GDM1 (cell line): ENCODE measurements at regions not wholly inside any gene's neighbourhood (a gene's known extent, or its start where the extent isn't known, plus 50 kb on each side); places are given as distances from the start of the nearest gene placed in this dataset.
"Not testable (repeated sequence)": the region's sequence is repeated elsewhere in the genome, so short reads cannot be mapped to it uniquely, and the experiment has no call there.

Experiments used
- DNase-seq: peaks from one replicate; lab custom pipeline; 2025; lab: John Stamatoyannopoulos, UW

- no peak for DNase-seq
Measured at GRCh38 chrX:55813150-55813549, 95.6 kb downstream of the RRAGB start.

GRCh38 chrX:55815546-55815945 lies 98.0 kb downstream of the RRAGB start:
- no peak for DNase-seq

- no peak for DNase-seq
Measured at GRCh38 chrX:55816023-55816422, 98.5 kb downstream of the RRAGB start.

GRCh38 chrX:55818673-55819375 lies 101.3 kb downstream of the RRAGB start:
- DNase-seq = no peak

GRCh38 chrX:55839485-55839884 lies 121.9 kb downstream of the RRAGB start:
- DNase-seq = no peak

GRCh38 chrX:55841962-55842752 lies 124.6 kb downstream of the RRAGB start:
- no peak for DNase-seq

- not testable (repeated sequence) for DNase-seq
Measured at GRCh38 chrX:55866779-55867178, 149.2 kb downstream of the RRAGB start.

- no peak for DNase-seq
Measured at GRCh38 chrX:55867181-55867651, 149.7 kb downstream of the RRAGB start.

GRCh38 chrX:55867708-55868107 lies 150.2 kb downstream of the RRAGB start:
- DNase-seq = no peak

GRCh38 chrX:55874807-55875206 lies 157.3 kb downstream of the RRAGB start:
- no peak for DNase-seq

GRCh38 chrX:55883541-55883940 lies 166.0 kb downstream of the RRAGB start:
- DNase-seq = not testable (repeated sequence)

GRCh38 chrX:55907968-55908607 lies 190.5 kb downstream of the RRAGB start:
- peak; percentile 1 for DNase-seq

- peak; percentile 0 for DNase-seq
Measured at GRCh38 chrX:55908661-55909212, 191.2 kb downstream of the RRAGB start.

GRCh38 chrX:55919367-55920221 lies 202.0 kb downstream of the RRAGB start:
- DNase-seq = no peak

- DNase-seq = no peak
Measured at GRCh38 chrX:55924574-55924973, 207.0 kb downstream of the RRAGB start.

- not testable (repeated sequence) for DNase-seq
Measured at GRCh38 chrX:55928529-55928928, 211.0 kb downstream of the RRAGB start.
